Neural crest cell (in vitro differentiated cells): ENCODE measurements at regions not wholly inside any gene's neighbourhood (a gene's known extent, or its start where the extent isn't known, plus 50 kb on each side); places are given as distances from the start of the nearest gene placed in this dataset.

Experiments used
- DNase-seq: peaks from one replicate; pipeline ENCODE4 v3.0.0; 2021; ENCODE audit warnings: low read depth, mixed read lengths, low spot score
- H3K27ac Mint-ChIP-seq: one replicate; pipeline ENCODE4 v1.8.0; 2021; ENCODE audit warnings: mild to moderate bottlenecking, mixed read lengths; ENCODE audit not compliant: unreplicated experiment
- H3K27me3 Mint-ChIP-seq: 2 replicates; pipeline ENCODE4 v1.8.0; 2021; ENCODE audit warnings: low read depth, mild to moderate bottlenecking, mixed read lengths
- H3K36me3 Mint-ChIP-seq: 2 replicates; pipeline ENCODE4 v1.8.0; 2021; ENCODE audit warnings: low read depth, mild to moderate bottlenecking, mixed read lengths
- H3K4me1 Mint-ChIP-seq: 2 replicates; pipeline ENCODE4 v1.8.0; 2021; ENCODE audit warnings: mixed read lengths
- H3K4me3 Mint-ChIP-seq: one replicate; pipeline ENCODE4 v1.8.0; 2021; ENCODE audit warnings: mild to moderate bottlenecking, mixed read lengths
- H3K9me3 Mint-ChIP-seq: 2 replicates; pipeline ENCODE4 v1.8.0; 2021; ENCODE audit warnings: mixed read lengths
- CTCF ChIP-seq: fragments of 200-600 bp; sonication (generic); conservative IDR thresholded peaks from 2 replicates; pipeline ENCODE4 v1.5.0; 2021; ENCODE audit warnings: antibody characterized with exemption, mild to moderate bottlenecking

GRCh38 chr10:20955355-20955893, 58.3 kb upstream of the NEBL start:
- Mint-ChIP-seq H3K27me3 (no peaks in the 10 kb centered on the region), H3K4me3 (no peak overlapping the region), H3K4me1 (no peaks in the 10 kb centered on the region), H3K36me3 (peaks cover 2% of the 10 kb centered on the region), H3K9me3 (no peaks in the 10 kb centered on the region), H3K27ac (no peak overlapping the region)
- no peak for TF ChIP-seq CTCF
- no peak for DNase-seq

- H3K36me3 Mint-ChIP-seq, result peaks cover 2% of the 10 kb centered on the region
- no peak for DNase-seq
- H3K27ac Mint-ChIP-seq, result no peak overlapping the region
- H3K27me3 Mint-ChIP-seq, result no peaks in the 10 kb centered on the region
- no peak for TF ChIP-seq CTCF
- no peaks in the 10 kb centered on the region for H3K9me3 Mint-ChIP-seq
- no peak overlapping the region for H3K4me3 Mint-ChIP-seq
- H3K4me1 Mint-ChIP-seq, result peaks cover 4% of the 10 kb centered on the region
These were observed 57.4 kb upstream of the NEBL start for GRCh38 chr10:20954519-20954918.

- no peak overlapping the region for H3K27ac Mint-ChIP-seq
- DNase-seq, result no peak
- H3K27me3 Mint-ChIP-seq, result no peaks in the 10 kb centered on the region
- H3K4me3 Mint-ChIP-seq, result no peak overlapping the region
- no peak for TF ChIP-seq CTCF
- peaks cover 2% of the 10 kb centered on the region for H3K36me3 Mint-ChIP-seq
- peaks cover 9% of the 10 kb centered on the region for H3K4me1 Mint-ChIP-seq
- H3K9me3 Mint-ChIP-seq, result no peaks in the 10 kb centered on the region
These were observed 56.0 kb upstream of the NEBL start for GRCh38 chr10:20953120-20953519.

GRCh38 chr10:20949967-20950366, 52.9 kb upstream of the NEBL start:
- no peak for DNase-seq
- Mint-ChIP-seq H3K27me3 (no peaks in the 10 kb centered on the region), H3K4me3 (no peak overlapping the region), H3K4me1 (peaks cover 9% of the 10 kb centered on the region), H3K27ac (peak overlapping the region; percentile 23), H3K9me3 (no peaks in the 10 kb centered on the region), H3K36me3 (peaks cover 2% of the 10 kb centered on the region)
- TF ChIP-seq CTCF, result no peak

- peaks cover 9% of the 10 kb centered on the region for H3K4me1 Mint-ChIP-seq
- H3K27ac Mint-ChIP-seq, result no peak overlapping the region
- no peaks in the 10 kb centered on the region for H3K9me3 Mint-ChIP-seq
- H3K36me3 Mint-ChIP-seq, result peaks cover 2% of the 10 kb centered on the region
- H3K27me3 Mint-ChIP-seq, result no peaks in the 10 kb centered on the region
- no peak for TF ChIP-seq CTCF
- DNase-seq, result no peak
- no peak overlapping the region for H3K4me3 Mint-ChIP-seq
These were observed 51.7 kb upstream of the NEBL start for GRCh38 chr10:20948686-20949327.
